ENCODE measurements at regions not wholly inside any gene's neighbourhood (a gene's known extent, or its start where the extent isn't known, plus 50 kb on each side); places are given as distances from the start of the nearest gene placed in this dataset.

DNA sequence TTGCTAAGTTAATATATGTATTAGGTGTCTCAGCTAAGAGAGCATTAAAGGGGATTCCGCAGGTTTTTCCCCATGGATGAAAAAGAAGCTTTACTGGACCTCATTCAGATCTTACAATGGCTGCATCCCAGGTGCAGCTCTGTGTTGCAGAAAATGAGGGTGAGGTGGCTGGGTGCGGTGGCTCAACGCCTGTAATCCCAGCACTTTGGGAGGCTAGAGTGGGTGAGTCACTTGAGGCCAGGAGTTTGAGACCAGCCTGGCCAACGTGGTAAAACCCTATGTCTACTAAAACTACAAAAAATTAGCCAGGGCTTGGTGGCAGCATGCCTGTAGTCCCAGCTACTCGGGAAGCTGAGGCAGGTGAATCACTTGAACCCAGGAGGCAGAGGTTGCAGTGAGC is 58.5 kb upstream of the MORC3 start:
- H2AFZ ChIP-seq (ENCODE audit: control insufficient read depth, low read length), result no peak overlapping the region
- no peaks in the 10 kb centered on the region for H3K79me2 ChIP-seq (ENCODE audit: control insufficient read depth, insufficient read depth, low read length)
- H3K9me3 ChIP-seq (ENCODE audit: control insufficient read depth, low read depth, low read length), result no peaks in the 10 kb centered on the region
- peaks cover 0 to 2% of the 10 kb centered on the region in 2 experiments for H3K36me3 ChIP-seq (ENCODE audit: control insufficient read depth in 2 of 2, extremely low read depth in 1 of 2, insufficient read depth in 2 of 2, low read length in 2 of 2)
- DNase-seq (ENCODE audit: low read depth, low spot score), result no peak
- no peaks in the 10 kb centered on the region for H4K20me1 ChIP-seq (ENCODE audit: control insufficient read depth, extremely low read depth, insufficient read depth, low read length)
- no peak overlapping the region for H3K4me3 ChIP-seq (ENCODE audit: control insufficient read depth in 2 of 3, extremely low read depth in 1 of 3, insufficient read depth in 2 of 3, low read depth in 1 of 3, low read length in 3 of 3)
- H3K27ac ChIP-seq (ENCODE audit: control insufficient read depth, insufficient read depth, low read length), result no peak overlapping the region
- FAIRE-seq, result no peak
- dilution Hi-C loops (cut with MboI; ENCODE audit: extremely low pct_ligation_motif_present, low sequenced_read_pairs), result no loop called here
- H3K4me1 ChIP-seq (ENCODE audit: control insufficient read depth, extremely low read depth, insufficient read depth, low read length), result no peaks in the 10 kb centered on the region
- no peak overlapping the region for H3K4me2 ChIP-seq (ENCODE audit: control insufficient read depth, extremely low read depth, insufficient read depth, low read depth, low read length)
- TF ChIP-seq, protein P1, sequence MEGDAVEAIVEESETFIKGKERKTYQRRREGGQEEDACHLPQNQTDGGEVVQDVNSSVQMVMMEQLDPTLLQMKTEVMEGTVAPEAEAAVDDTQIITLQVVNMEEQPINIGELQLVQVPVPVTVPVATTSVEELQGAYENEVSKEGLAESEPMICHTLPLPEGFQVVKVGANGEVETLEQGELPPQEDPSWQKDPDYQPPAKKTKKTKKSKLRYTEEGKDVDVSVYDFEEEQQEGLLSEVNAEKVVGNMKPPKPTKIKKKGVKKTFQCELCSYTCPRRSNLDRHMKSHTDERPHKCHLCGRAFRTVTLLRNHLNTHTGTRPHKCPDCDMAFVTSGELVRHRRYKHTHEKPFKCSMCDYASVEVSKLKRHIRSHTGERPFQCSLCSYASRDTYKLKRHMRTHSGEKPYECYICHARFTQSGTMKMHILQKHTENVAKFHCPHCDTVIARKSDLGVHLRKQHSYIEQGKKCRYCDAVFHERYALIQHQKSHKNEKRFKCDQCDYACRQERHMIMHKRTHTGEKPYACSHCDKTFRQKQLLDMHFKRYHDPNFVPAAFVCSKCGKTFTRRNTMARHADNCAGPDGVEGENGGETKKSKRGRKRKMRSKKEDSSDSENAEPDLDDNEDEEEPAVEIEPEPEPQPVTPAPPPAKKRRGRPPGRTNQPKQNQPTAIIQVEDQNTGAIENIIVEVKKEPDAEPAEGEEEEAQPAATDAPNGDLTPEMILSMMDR (optimal IDR thresholded peaks at IDR 0.05 in 1 of 3, IDR thresholded peaks at IDR 0.05 in 1 of 3, conservative IDR thresholded peaks at IDR 0.05 in 1 of 3; ENCODE audit: extremely low read depth in 1 of 3, insufficient read depth in 2 of 3, low read length in 3 of 3), result no peak
- TF ChIP-seq EZH2 (IDR thresholded peaks at IDR 0.05; ENCODE audit: low read length), result no peak
- H3K9ac ChIP-seq (ENCODE audit: control insufficient read depth, extremely low read depth, insufficient read depth, low read length), result no peak overlapping the region
- H3K9me1 ChIP-seq (ENCODE audit: control insufficient read depth, extremely low read depth, insufficient read depth, low read length), result no peaks in the 10 kb centered on the region
- H3K27me3 ChIP-seq (ENCODE audit: control insufficient read depth, extremely low read depth, insufficient read depth, low read length), result no peaks in the 10 kb centered on the region

DNA sequence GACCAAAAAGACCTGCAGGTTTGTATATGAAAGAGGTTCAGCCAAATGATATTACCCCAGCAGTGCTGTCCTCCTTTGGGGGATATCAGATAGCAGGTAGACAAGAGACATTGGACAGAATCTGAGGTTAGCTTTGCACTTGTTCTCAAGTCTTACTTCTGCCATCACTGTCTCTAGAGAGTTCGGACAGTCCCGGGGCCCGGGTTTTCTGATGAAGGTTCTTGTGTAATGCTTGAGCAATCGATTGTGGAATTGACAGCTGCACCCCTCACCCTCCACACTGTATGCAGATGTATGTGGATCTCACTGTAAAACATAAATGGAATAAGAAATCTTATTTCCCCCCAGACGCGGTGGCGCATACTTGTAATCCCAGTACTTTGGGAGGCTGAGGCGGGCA is 56.2 kb upstream of the MORC3 start:
- H2AFZ ChIP-seq (ENCODE audit: control insufficient read depth, low read length), result no peak overlapping the region
- H3K9ac ChIP-seq (ENCODE audit: control insufficient read depth, extremely low read depth, insufficient read depth, low read length), result no peak overlapping the region
- FAIRE-seq, result no peak
- H3K79me2 ChIP-seq (ENCODE audit: control insufficient read depth, insufficient read depth, low read length), result no peaks in the 10 kb centered on the region
- TF ChIP-seq, protein P1 (optimal IDR thresholded peaks at IDR 0.05 in 1 of 3, IDR thresholded peaks at IDR 0.05 in 1 of 3, conservative IDR thresholded peaks at IDR 0.05 in 1 of 3; ENCODE audit: extremely low read depth in 1 of 3, insufficient read depth in 2 of 3, low read length in 3 of 3), result no peak
- no peak for TF ChIP-seq EZH2 (IDR thresholded peaks at IDR 0.05; ENCODE audit: low read length)
- dilution Hi-C loops (cut with MboI; ENCODE audit: extremely low pct_ligation_motif_present, low sequenced_read_pairs), result no loop called here
- no peaks in the 10 kb centered on the region for H3K9me1 ChIP-seq (ENCODE audit: control insufficient read depth, extremely low read depth, insufficient read depth, low read length)
- H3K4me3 ChIP-seq (ENCODE audit: control insufficient read depth in 2 of 3, extremely low read depth in 1 of 3, insufficient read depth in 2 of 3, low read depth in 1 of 3, low read length in 3 of 3), result no peak overlapping the region
- no peak overlapping the region for H3K4me2 ChIP-seq (ENCODE audit: control insufficient read depth, extremely low read depth, insufficient read depth, low read depth, low read length)
- H3K4me1 ChIP-seq (ENCODE audit: control insufficient read depth, extremely low read depth, insufficient read depth, low read length), result no peaks in the 10 kb centered on the region
- H3K27me3 ChIP-seq (ENCODE audit: control insufficient read depth, extremely low read depth, insufficient read depth, low read length), result no peaks in the 10 kb centered on the region
- H3K9me3 ChIP-seq (ENCODE audit: control insufficient read depth, low read depth, low read length), result no peaks in the 10 kb centered on the region
- no peak overlapping the region for H3K27ac ChIP-seq (ENCODE audit: control insufficient read depth, insufficient read depth, low read length)
- H3K36me3 ChIP-seq (ENCODE audit: control insufficient read depth in 2 of 2, extremely low read depth in 1 of 2, insufficient read depth in 2 of 2, low read length in 2 of 2), result peaks cover 2 to 4% of the 10 kb centered on the region in 2 experiments
- H4K20me1 ChIP-seq (ENCODE audit: control insufficient read depth, extremely low read depth, insufficient read depth, low read length), result no peaks in the 10 kb centered on the region
- DNase-seq (ENCODE audit: low read depth, low spot score), result no peak

Data from keratinocyte (primary cell).